GM21390 (cell line): ENCODE measurements at regions not wholly inside any gene's neighbourhood (a gene's known extent, or its start where the extent isn't known, plus 50 kb on each side); places are given as distances from the start of the nearest gene placed in this dataset.
"Not testable (repeated sequence)": the region's sequence is repeated elsewhere in the genome, so short reads cannot be mapped to it uniquely, and the experiment has no call there.

Experiments used
- ATAC-seq: cut with Tn5 transposase; IDR thresholded peaks from one replicate; pipeline ENCODE4 v1.9.1; 2021; ENCODE audit not compliant: unreplicated experiment

GRCh38 chr6:132060591-132060990 lies 109.4 kb upstream of the CCN2 start:
- no peak for ATAC-seq

GRCh38 chr6:132058975-132059374 lies 107.8 kb upstream of the CCN2 start:
- no peak for ATAC-seq

- no peak for ATAC-seq
Observed at GRCh38 chr6:132054525-132054924, 103.4 kb upstream of the CCN2 start.

GRCh38 chr6:132053511-132053910 lies 102.3 kb upstream of the CCN2 start:
- no peak for ATAC-seq

GRCh38 chr6:132052096-132052495 lies 100.9 kb upstream of the CCN2 start:
- ATAC-seq: no peak

GRCh38 chr6:132045877-132046276 lies 94.7 kb upstream of the CCN2 start:
- ATAC-seq: no peak

- ATAC-seq: no peak
Observed at GRCh38 chr6:132043148-132043547, 92.0 kb upstream of the CCN2 start.

- no peak for ATAC-seq
Observed at GRCh38 chr6:132041706-132042105, 90.5 kb upstream of the CCN2 start.

GRCh38 chr6:132028029-132028428 lies 76.9 kb upstream of the CCN2 start:
- no peak for ATAC-seq

- no peak for ATAC-seq
Observed at GRCh38 chr6:132025468-132025867, 74.3 kb upstream of the CCN2 start.

GRCh38 chr6:132023490-132023889 lies 72.3 kb upstream of the CCN2 start:
- ATAC-seq: no peak

GRCh38 chr6:132021552-132022375 lies 70.6 kb upstream of the CCN2 start:
- ATAC-seq: no peak

- ATAC-seq: not testable (repeated sequence)
Observed at GRCh38 chr6:132020918-132021317, 69.7 kb upstream of the CCN2 start.

- no peak for ATAC-seq
Observed at GRCh38 chr6:132020138-132020581, 69.0 kb upstream of the CCN2 start.

- ATAC-seq: no peak
Observed at GRCh38 chr6:132019586-132019985, 68.4 kb upstream of the CCN2 start.

GRCh38 chr6:132017942-132018341 lies 66.8 kb upstream of the CCN2 start:
- ATAC-seq: no peak

- ATAC-seq: no peak
Observed at GRCh38 chr6:132016396-132016795, 65.2 kb upstream of the CCN2 start.

GRCh38 chr6:132011582-132011981 lies 60.4 kb upstream of the CCN2 start:
- no peak for ATAC-seq

GRCh38 chr6:132009175-132009574 lies 58.0 kb upstream of the CCN2 start:
- no peak for ATAC-seq

- no peak for ATAC-seq
Observed at GRCh38 chr6:132007474-132008190, 56.5 kb upstream of the CCN2 start.

- ATAC-seq: no peak
Observed at GRCh38 chr6:132005178-132005577, 54.0 kb upstream of the CCN2 start.

- no peak for ATAC-seq
Observed at GRCh38 chr6:132004668-132005067, 53.5 kb upstream of the CCN2 start.
